K562 (cell line): ENCODE measurements at regions not wholly inside any gene's neighbourhood (a gene's known extent, or its start where the extent isn't known, plus 50 kb on each side); places are given as distances from the start of the nearest gene placed in this dataset.

Source experiments
- ARID3B ChIP-seq: fragments of 250-450 bp; sonication (Bioruptor Pico); IDR thresholded peaks from 2 replicates; pipeline ENCODE4 v1.4.0; 2020; ENCODE audit warnings: borderline replicate concordance
- CBX8 ChIP-seq: fragments of 200-600 bp; sonication (generic); IDR thresholded peaks from 2 replicates; pipeline ENCODE4 v1.6.1; 2012; ENCODE audit warnings: borderline replicate concordance, mixed run types, low read depth, mild to moderate bottlenecking, moderate library complexity, mixed read lengths, low read length, control low read depth, inconsistent platforms; ENCODE audit not compliant: poor library complexity, severe bottlenecking; ENCODE audit errors: extremely low read depth
- CHD2 ChIP-seq: IDR thresholded peaks from 2 replicates; pipeline ENCODE4 v1.6.1; 2011; ENCODE audit warnings: low read depth, low read length
- RBM34 ChIP-seq: fragments of 200-400 bp; formaldehyde crosslinking; IDR thresholded peaks from 2 replicates; pipeline ENCODE4 v1.6.1; 2018; ENCODE audit warnings: low read length, borderline replicate concordance; ENCODE audit not compliant: insufficient read depth
- REST ChIP-seq, 2 experiments: fragments of 450-650 bp; formaldehyde crosslinking in 1 of 2; IDR thresholded peaks; 2 replicates each; pipeline versions ENCODE4 v1.4.0 to v1.6.1; 2014 to 2020; ENCODE audit warnings: mild to moderate bottlenecking in 2 of 2, borderline replicate concordance in 1 of 2, low read depth in 1 of 2
- SOX6 ChIP-seq: fragments of 450-650 bp; IDR thresholded peaks from 2 replicates; pipeline ENCODE4 v1.6.1; 2014; ENCODE audit warnings: mild to moderate bottlenecking
- U2AF1 ChIP-seq: fragments of 200-400 bp; formaldehyde crosslinking; optimal IDR thresholded peaks from 2 replicates; pipeline ENCODE3; 2017; ENCODE audit warnings: mild to moderate bottlenecking, low read depth, low read length, moderate library complexity

- no peak for TF ChIP-seq U2AF1
- TF ChIP-seq RBM34 = no peak
- TF ChIP-seq ARID3B (CRISPR knock-in tag) = no peak
- TF ChIP-seq CHD2 = no peak
- TF ChIP-seq CBX8 = no peak
- TF ChIP-seq SOX6 = no peak
- TF ChIP-seq REST (IDR thresholded peaks at IDR 0.05; ENCODE audit: borderline replicate concordance) = no peak
- no peak for TF ChIP-seq REST (CRISPR knock-in tag; IDR thresholded peaks at IDR 0.05; ENCODE audit: low read depth)
- TF ChIP-seq, all 486 proteins: peak for 0
Measured at GRCh38 chr1:55670331-55671082, 455.3 kb upstream of the USP24 start (continued).
